ENCODE measurements at regions not wholly inside any gene's neighbourhood (a gene's known extent, or its start where the extent isn't known, plus 50 kb on each side); places are given as distances from the start of the nearest gene placed in this dataset.

- DNase-seq: no peak
Measured at GRCh38 chr14:53336729-53337128, 183.6 kb upstream of the DDHD1 start.

DNA sequence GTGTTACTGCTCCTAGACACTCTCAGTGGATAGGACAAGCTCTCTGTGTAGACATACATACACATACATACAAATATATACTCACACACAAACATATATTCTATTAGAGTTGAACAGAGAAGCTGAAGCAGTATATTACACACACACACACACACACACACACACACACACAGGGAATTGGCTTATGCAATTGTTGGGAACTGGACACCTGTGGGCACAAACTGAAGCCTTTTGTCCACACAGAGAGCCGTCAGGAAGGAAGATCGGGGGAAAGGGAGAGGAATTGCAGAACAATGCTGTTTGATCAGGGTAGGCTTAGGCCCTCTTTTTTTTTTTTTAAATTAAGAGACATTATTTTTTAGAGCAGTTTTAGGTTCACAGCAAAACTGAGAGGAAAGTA is 180.7 kb upstream of the DDHD1 start:
- DNase-seq: no peak

GRCh38 chr14:53331921-53332320 is 178.8 kb upstream of the DDHD1 start:
- DNase-seq: no peak

GRCh38 chr14:53331247-53331646 is 178.1 kb upstream of the DDHD1 start:
- no peak for DNase-seq

- DNase-seq: no peak
Measured at GRCh38 chr14:53330441-53330840, 177.3 kb upstream of the DDHD1 start.

DNA sequence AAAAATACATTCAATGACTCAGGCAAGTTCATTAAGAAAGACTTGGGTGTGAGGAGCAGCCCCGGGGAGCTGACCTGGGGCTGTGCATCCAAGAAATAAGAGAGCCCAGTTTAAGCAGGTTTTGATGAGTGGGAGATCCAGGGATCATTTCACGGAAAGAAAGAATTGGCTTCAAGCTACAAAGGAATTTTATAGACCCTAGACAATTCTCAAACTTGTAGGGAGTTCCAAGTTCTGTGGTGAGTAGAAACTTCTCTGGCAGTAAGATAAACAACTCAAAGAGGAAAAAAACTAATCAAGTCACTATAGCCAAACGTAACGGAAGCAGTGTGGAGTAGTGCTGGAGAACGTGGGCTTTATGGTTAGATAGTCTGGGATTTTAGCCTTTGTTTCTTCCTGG is 175.7 kb upstream of the DDHD1 start:
- no peak for DNase-seq

DNA sequence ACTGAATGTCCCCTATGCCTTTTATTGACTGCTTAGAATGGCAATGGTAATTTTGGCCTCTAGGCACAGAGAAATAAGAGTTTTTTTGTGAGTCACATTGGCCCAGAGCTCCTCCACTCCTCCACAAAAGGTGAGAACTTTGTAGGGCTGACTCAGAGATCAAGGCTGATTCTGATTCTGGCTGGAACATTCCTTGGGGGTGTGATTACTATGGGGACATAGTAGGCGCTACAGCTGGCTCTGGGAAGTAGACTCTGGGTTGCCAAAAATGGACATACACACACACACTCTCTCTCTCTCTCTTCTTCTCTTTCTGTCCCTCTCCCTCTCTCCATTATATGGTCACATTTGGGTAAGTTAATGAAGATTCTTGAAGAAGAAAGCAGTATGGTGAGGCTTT is 174.6 kb upstream of the DDHD1 start:
- DNase-seq: no peak

- DNase-seq: no peak
Measured at GRCh38 chr14:53325176-53325806, 172.2 kb upstream of the DDHD1 start.

- no peak for DNase-seq
Measured at GRCh38 chr14:53316504-53316903, 163.4 kb upstream of the DDHD1 start.

DNA sequence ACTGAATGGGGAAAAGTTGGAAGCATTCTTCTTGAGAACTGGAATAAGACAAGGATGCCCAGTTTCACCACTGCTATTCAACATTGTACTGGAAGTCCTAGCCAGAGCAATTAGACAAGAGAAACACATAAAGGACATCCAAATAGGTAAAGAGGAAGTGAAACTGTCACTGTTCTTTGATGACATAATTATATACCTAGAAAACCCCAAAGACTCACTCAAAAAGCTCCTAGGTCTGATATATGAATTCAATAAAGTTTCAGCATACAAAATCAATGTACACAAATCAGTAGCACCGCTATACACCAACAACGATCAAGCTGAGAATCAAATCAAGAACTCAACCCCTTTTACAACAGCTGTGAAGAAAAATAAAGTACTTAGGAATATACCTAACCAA is 157.3 kb upstream of the DDHD1 start:
- DNase-seq: no peak

GRCh38 chr14:53306911-53307310 is 153.8 kb upstream of the DDHD1 start:
- no peak for DNase-seq

GRCh38 chr14:53306267-53306721 is 153.2 kb upstream of the DDHD1 start:
- DNase-seq: peak; percentile 17

- DNase-seq: no peak
Measured at GRCh38 chr14:53304726-53305381, 151.7 kb upstream of the DDHD1 start.

DNA sequence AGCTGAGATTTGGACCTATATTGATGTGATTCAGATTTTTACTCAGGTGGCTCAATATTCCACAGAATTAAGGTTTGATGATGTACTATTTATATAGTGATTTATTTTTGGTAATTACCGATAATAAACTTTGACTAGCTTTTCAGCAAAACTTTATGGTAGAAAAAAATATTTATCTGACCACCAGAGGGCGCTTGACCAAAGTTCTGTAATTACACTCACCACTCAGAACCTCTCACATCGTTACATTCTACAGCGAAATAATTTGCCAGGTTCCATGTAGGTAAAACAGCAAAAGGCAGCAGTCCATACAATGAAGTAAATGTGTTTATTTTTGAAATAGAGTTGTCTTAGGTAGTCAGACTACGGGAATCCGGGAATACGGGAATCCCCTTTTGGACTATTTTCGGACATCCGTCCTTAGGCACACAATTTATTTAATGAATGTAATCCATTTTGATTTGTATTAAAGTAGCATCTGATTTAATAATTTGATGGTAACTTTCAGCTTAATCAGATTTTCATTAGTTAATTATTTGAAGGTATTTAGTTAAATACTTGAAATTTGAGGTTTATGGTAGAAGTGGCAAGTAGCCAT is 143.0 kb upstream of the DDHD1 start:
- peak; percentile 9 for DNase-seq

GRCh38 chr14:53295372-53295771 is 142.2 kb upstream of the DDHD1 start:
- DNase-seq: no peak

DNA sequence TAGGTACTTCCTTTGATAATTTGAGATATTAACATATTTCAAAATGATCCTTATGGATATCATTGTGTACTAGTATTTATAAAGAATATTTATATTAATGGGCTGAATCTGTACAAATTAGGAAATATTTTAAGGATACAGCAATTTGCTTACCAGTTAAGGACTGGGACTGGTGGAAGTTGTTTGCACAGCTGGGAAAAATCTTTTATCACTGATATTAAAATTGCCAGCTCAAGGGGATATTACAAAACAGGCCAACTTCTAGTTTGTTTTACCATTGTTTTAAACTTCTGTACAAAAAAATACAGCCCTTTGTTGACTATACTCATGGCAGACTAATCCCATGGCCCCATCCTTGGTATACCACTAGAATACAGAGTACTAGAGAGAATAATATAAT is 133.2 kb upstream of the DDHD1 start:
- no peak for DNase-seq

DNA sequence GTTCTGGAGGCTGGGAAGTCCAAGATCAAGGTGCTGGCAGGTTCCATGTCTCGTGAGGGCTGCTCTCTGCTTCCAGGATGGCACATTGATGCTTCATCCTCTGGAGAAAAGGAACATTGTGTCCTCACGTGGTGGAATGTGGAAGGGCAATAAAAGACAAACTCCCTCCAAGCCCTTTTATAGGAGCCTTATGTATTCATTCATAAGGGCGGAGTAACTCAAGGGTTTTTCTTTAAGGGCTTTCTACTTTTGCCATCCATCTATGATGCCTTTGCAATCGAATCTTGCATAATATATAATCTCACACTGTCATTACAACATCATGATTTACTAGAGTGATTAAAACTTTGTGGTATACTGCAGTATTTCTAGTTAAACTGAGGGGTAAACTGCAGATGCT is 132.7 kb upstream of the DDHD1 start:
- no peak for DNase-seq

DNA sequence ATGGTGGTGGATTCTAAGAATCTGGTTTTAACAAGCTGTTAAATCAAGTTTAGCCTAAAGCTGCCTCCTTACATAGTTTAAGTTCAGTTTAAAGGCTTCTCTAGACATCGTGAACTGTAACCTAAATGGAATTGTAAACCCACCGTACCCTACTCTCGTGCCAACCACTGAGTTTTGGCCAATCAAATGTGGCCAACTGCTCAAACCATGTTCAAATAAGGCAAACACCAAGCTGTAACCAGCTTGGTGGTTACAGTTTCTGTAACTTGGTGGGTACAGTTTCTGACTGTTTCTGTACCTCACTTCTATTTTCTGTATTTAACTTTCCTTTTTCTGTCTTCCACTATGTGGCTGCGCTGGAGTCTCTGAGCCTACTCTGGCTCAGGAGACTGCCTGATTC is 131.9 kb upstream of the DDHD1 start:
- no peak for DNase-seq

DNA sequence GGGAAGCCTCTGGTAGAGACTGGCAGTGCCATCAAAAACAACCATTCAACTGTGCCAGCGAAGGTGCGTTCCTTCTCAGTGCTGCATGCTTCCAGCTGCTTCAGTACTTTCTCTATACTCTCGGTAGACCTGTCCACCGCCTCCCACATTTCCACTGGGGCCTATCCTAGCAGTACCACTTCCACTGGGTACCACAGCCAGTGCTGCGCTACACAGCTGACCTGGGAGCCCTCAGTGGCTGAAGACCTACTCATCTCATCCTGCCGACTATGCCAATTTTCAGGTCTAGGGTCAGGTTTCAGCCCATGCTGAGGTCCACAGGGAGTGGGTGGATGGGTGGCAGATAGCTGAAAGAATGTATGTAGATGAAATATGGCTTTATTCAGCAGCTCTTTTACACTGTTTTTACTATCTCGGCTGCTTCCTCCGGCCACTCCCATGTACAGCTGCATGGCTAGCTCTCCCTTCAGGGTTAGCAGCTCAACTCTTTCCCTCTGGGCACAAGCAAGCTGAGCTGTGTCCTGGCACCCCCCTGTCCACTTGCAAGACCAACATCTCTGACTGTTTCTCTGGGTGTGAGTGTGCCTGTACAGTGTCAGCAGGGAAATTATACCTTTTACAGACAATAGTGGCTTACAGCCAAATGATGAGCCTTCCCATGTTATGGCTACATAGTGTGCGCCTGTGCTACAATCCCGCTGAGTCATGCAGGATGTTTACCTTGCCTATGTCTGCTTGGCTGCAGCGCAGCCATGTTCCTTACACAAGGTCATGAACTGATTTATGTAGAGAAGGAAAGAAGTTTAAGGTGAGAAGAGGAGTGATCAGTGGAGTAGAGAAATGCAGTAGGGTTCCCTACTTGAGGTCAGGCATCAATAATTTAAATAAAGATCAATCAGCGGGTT is 125.7 kb upstream of the DDHD1 start:
- DNase-seq: no peak

GRCh38 chr14:53273671-53274072 is 120.5 kb upstream of the DDHD1 start:
- DNase-seq: no peak

DNA sequence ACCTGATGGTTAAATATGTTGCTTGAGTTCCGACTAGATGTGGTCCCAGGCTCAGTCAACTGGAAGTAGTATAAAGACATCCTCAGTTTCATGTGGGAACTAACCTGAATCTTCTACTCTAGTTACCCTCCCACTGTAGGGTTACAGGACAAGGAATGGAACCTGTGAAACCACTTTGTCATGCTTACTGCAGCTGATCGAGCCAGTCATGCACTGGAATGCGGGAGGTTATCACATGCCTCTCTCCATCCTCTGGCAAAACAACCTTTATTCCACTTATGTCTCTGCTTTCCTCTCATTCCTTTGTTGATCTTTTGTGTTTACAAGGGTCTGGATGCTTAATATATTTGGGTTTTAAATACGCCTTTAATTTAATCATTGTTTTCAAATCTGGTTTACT is 111.9 kb upstream of the DDHD1 start:
- no peak for DNase-seq

GRCh38 chr14:53260928-53261327 is 107.8 kb upstream of the DDHD1 start:
- no peak for DNase-seq

- no peak for DNase-seq
Measured at GRCh38 chr14:53260286-53260685, 107.2 kb upstream of the DDHD1 start.

DNA sequence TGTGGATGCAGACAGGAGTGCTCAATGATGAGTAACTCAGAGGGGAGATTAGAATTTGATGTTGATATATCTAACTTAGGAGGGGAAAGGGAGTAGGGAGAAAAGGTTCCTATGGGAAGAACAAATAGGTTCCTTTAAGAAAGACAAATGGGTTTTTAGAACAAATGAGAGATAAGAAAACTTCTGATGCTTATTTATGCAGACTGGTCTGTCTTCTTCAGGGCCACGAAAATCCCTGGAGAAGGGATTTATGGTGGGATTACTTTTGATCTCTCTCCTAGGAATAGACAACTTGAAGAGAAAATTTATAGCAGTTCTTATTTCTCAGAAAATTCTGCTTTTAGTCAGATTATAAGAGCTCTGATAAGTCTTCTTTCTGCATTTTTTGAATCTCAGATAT is 99.0 kb upstream of the DDHD1 start:
- no peak for DNase-seq

Measured in activated T-cell treated with anti-CD3 and anti-CD28 coated beads for 4 hours (primary cell).